C4-2B (cell line): ENCODE measurements at regions not wholly inside any gene's neighbourhood (a gene's known extent, or its start where the extent isn't known, plus 50 kb on each side); places are given as distances from the start of the nearest gene placed in this dataset.
"Not testable (repeated sequence)": the region's sequence is repeated elsewhere in the genome, so short reads cannot be mapped to it uniquely, and the experiment has no call there.

Source experiments
- CTCF ChIP-seq: fragments of 450-650 bp; conservative IDR thresholded peaks from 2 replicates; pipeline ENCODE4 v1.5.1; 2017; ENCODE audit warnings: mild to moderate bottlenecking
- ZFX ChIP-seq: fragments of 450-650 bp; IDR thresholded peaks from 2 replicates; pipeline ENCODE4 v1.6.1; 2017

- TF ChIP-seq CTCF, ZFX: not testable (repeated sequence)
Measured at GRCh38 chr10:33007731-33008381, 49.8 kb upstream of the ITGB1 start.
